ENCODE measurements at regions not wholly inside any gene's neighbourhood (a gene's known extent, or its start where the extent isn't known, plus 50 kb on each side); places are given as distances from the start of the nearest gene placed in this dataset.

DNA sequence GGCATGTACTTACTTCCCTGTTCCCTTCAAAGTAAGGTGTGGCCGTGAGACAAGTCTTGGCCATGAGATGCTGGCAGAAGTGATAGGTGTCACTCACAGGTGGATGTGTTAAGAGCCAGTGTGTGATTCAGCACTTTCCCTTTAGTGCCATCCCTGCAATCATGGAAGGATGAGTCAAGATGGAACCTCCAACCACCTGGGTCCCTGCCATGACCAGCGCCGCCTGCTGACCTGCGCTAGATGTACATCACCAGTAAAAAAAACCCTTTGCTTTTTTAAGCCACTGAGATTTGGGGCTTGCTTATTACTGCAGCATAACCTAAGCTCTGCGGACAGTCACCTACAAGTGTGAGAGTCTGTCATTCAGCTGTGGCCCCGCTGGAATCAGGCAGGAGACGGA lies 71.7 kb downstream of the TOMM20 start (continued):
- peak; percentile 44; the same call in 1 of the 2 replicates for TF ChIP-seq MECOM (CRISPR knock-in tag; IDR thresholded peaks at IDR 0.05)
- peak in 1 of 3 experiments; percentile 73 for TF ChIP-seq YY1 (IDR thresholded peaks at IDR 0.05; ENCODE audit: borderline replicate concordance in 1 of 3, control insufficient read depth in 1 of 3, extremely low read depth in 1 of 3, insufficient read depth in 3 of 3, insufficient read length in 1 of 3, insufficient replicate concordance in 2 of 3, low read depth in 1 of 3, low read length in 2 of 3)
- TF ChIP-seq JUND (IDR thresholded peaks at IDR 0.05; ENCODE audit: borderline replicate concordance, low read depth, low read length), result peak; percentile 61; the same call in 1 of the 2 replicates
- TF ChIP-seq JUND (tag; IDR thresholded peaks at IDR 0.05; ENCODE audit: borderline replicate concordance, low read depth, low read length), result peak; percentile 70; the same call in 2 of the 3 replicates
- TF ChIP-seq, protein P1, sequence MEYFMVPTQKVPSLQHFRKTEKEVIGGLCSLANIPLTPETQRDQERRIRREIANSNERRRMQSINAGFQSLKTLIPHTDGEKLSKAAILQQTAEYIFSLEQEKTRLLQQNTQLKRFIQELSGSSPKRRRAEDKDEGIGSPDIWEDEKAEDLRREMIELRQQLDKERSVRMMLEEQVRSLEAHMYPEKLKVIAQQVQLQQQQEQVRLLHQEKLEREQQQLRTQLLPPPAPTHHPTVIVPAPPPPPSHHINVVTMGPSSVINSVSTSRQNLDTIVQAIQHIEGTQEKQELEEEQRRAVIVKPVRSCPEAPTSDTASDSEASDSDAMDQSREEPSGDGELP (CRISPR knock-in tag; IDR thresholded peaks at IDR 0.05; ENCODE audit: borderline replicate concordance), result peak; percentile 34; the same call in 1 of the 2 replicates
- TF ChIP-seq HMGN3 (IDR thresholded peaks at IDR 0.05; ENCODE audit: borderline replicate concordance, extremely low read depth, insufficient read length, low read depth, low read length), result no peak
- no peak for TF ChIP-seq POU5F1 (IDR thresholded peaks at IDR 0.05; ENCODE audit: borderline replicate concordance, low read depth, low read length, partially characterized antibody)
- TF ChIP-seq HDAC8 (tag; IDR thresholded peaks at IDR 0.05), result no peak
- TF ChIP-seq, protein P2, sequence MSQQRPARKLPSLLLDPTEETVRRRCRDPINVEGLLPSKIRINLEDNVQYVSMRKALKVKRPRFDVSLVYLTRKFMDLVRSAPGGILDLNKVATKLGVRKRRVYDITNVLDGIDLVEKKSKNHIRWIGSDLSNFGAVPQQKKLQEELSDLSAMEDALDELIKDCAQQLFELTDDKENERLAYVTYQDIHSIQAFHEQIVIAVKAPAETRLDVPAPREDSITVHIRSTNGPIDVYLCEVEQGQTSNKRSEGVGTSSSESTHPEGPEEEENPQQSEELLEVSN (IDR thresholded peaks at IDR 0.05; ENCODE audit: borderline replicate concordance in 1 of 2, extremely low read depth in 1 of 2, insufficient read depth in 1 of 2, insufficient read length in 1 of 2, low read depth in 1 of 2, low read length in 1 of 2, poor library complexity in 1 of 2, severe bottlenecking in 1 of 2), result no peak
- peak; percentile 29; the same call in 1 of the 2 replicates for TF ChIP-seq MAFF (IDR thresholded peaks at IDR 0.05; ENCODE audit: low read length)
- no peak for TF ChIP-seq RBM39 (optimal IDR thresholded peaks at IDR 0.05; ENCODE audit: low read depth, low read length)
- TF ChIP-seq, protein P3, sequence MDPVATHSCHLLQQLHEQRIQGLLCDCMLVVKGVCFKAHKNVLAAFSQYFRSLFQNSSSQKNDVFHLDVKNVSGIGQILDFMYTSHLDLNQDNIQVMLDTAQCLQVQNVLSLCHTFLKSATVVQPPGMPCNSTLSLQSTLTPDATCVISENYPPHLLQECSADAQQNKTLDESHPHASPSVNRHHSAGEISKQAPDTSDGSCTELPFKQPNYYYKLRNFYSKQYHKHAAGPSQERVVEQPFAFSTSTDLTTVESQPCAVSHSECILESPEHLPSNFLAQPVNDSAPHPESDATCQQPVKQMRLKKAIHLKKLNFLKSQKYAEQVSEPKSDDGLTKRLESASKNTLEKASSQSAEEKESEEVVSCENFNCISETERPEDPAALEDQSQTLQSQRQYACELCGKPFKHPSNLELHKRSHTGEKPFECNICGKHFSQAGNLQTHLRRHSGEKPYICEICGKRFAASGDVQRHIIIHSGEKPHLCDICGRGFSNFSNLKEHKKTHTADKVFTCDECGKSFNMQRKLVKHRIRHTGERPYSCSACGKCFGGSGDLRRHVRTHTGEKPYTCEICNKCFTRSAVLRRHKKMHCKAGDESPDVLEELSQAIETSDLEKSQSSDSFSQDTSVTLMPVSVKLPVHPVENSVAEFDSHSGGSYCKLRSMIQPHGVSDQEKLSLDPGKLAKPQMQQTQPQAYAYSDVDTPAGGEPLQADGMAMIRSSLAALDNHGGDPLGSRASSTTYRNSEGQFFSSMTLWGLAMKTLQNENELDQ (CRISPR knock-in tag; IDR thresholded peaks at IDR 0.05; ENCODE audit: borderline replicate concordance), result no peak
- TF ChIP-seq KDM5B (IDR thresholded peaks at IDR 0.05; ENCODE audit: insufficient replicate concordance, low read depth, low read length), result no peak
- no peak for TF ChIP-seq NR3C1 (CRISPR knock-in tag; IDR thresholded peaks at IDR 0.05)
- TF ChIP-seq C11orf30 (IDR thresholded peaks at IDR 0.05; ENCODE audit: low read depth), result peak; percentile 79
- TF ChIP-seq MCM3 (IDR thresholded peaks at IDR 0.05), result no peak
- no peak for TF ChIP-seq ZFP1 (CRISPR knock-in tag; IDR thresholded peaks at IDR 0.05)
- TF ChIP-seq, protein P4, sequence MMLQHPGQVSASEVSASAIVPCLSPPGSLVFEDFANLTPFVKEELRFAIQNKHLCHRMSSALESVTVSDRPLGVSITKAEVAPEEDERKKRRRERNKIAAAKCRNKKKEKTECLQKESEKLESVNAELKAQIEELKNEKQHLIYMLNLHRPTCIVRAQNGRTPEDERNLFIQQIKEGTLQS (IDR thresholded peaks at IDR 0.05), result no peak; the same call in 1 of the 2 replicates
- TF ChIP-seq, protein P4 (CRISPR knock-in tag; conservative IDR thresholded peaks at IDR 0.05), result 0 out of 2 replicates have a peak, but pooled peaks have one; percentile 43
- TF ChIP-seq, protein P5, sequence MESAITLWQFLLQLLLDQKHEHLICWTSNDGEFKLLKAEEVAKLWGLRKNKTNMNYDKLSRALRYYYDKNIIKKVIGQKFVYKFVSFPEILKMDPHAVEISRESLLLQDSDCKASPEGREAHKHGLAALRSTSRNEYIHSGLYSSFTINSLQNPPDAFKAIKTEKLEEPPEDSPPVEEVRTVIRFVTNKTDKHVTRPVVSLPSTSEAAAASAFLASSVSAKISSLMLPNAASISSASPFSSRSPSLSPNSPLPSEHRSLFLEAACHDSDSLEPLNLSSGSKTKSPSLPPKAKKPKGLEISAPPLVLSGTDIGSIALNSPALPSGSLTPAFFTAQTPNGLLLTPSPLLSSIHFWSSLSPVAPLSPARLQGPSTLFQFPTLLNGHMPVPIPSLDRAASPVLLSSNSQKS (CRISPR knock-in tag; IDR thresholded peaks at IDR 0.05), result no peak
- no peak for TF ChIP-seq ZNF695 (CRISPR knock-in tag; IDR thresholded peaks at IDR 0.05)

All from K562 (cell line).